Lower leg skin (tissue), 3 donors: ENCODE measurements at regions not wholly inside any gene's neighbourhood (a gene's known extent, or its start where the extent isn't known, plus 50 kb on each side); places are given as distances from the start of the nearest gene placed in this dataset.

ENCODE experiments used
- POLR2A ChIP-seq, 2 donors: fragments of 450-650 bp; IDR thresholded peaks; one replicate each; pipeline ENCODE4 v1.6.1; 2016 to 2017; ENCODE audit warnings: antibody characterized with exemption in 2 of 2, mild to moderate bottlenecking in 1 of 2, moderate library complexity in 1 of 2
- TF ChIP-seq, protein P1 (sequence below), 3 donors: fragments of 450-650 bp; IDR thresholded peaks; one replicate each; pipeline ENCODE4 v1.5.1; 2016; ENCODE audit warnings: antibody characterized with exemption in 3 of 3, mild to moderate bottlenecking in 3 of 3, moderate library complexity in 2 of 3

DNA sequence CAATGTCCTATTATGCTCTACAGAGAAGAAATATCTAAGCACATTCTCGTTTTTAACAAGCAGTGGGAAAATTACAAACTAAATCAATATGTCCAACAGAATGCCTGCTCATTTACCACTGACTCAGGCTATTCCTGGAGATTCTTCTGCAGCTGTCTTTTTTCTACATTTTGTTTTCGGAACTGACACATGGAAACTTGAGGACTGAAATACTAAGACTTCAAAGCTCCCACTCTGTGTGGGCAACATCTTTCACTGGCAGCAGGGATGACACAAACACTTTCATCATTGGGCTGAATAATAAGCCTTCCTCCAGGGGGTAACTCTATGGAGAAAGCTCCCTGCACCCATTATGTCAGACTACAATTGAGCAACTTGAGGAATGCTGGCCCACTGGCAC is 175.5 kb upstream of the NCAM2 start:
- TF ChIP-seq, protein P1, sequence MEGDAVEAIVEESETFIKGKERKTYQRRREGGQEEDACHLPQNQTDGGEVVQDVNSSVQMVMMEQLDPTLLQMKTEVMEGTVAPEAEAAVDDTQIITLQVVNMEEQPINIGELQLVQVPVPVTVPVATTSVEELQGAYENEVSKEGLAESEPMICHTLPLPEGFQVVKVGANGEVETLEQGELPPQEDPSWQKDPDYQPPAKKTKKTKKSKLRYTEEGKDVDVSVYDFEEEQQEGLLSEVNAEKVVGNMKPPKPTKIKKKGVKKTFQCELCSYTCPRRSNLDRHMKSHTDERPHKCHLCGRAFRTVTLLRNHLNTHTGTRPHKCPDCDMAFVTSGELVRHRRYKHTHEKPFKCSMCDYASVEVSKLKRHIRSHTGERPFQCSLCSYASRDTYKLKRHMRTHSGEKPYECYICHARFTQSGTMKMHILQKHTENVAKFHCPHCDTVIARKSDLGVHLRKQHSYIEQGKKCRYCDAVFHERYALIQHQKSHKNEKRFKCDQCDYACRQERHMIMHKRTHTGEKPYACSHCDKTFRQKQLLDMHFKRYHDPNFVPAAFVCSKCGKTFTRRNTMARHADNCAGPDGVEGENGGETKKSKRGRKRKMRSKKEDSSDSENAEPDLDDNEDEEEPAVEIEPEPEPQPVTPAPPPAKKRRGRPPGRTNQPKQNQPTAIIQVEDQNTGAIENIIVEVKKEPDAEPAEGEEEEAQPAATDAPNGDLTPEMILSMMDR (IDR thresholded peaks at IDR 0.05) = no peak
- no peak for TF ChIP-seq POLR2A (IDR thresholded peaks at IDR 0.05)
